HCT116 (cell line): ENCODE measurements at regions not wholly inside any gene's neighbourhood (a gene's known extent, or its start where the extent isn't known, plus 50 kb on each side); places are given as distances from the start of the nearest gene placed in this dataset.
"Not testable (repeated sequence)": the region's sequence is repeated elsewhere in the genome, so short reads cannot be mapped to it uniquely, and the experiment has no call there.

Experiments
- ATF3 ChIP-seq: IDR thresholded peaks from 2 replicates; pipeline ENCODE4 v1.6.1; 2012
- CEBPB ChIP-seq: IDR thresholded peaks from 2 replicates; pipeline ENCODE4 v1.6.1; 2012; ENCODE audit warnings: low read depth
- CTCF ChIP-seq, 3 experiments: fragments of 200-600 bp in 1 of 3; sonication (generic) in 1 of 3; IDR thresholded peaks in 2 of 3; conservative IDR thresholded peaks in 1 of 3; 2 replicates each; pipeline ENCODE4 v1.5.1; 2012 to 2017; ENCODE audit warnings: low read depth in 2 of 3, low read length in 2 of 3, antibody characterized with exemption in 1 of 3, borderline replicate concordance in 1 of 3, control low read depth in 1 of 3, mild to moderate bottlenecking in 1 of 3, mixed read lengths in 1 of 3, mixed run types in 1 of 3, moderate library complexity in 1 of 3; ENCODE audit not compliant: insufficient read depth in 1 of 3
- ELF1 ChIP-seq: IDR thresholded peaks from 2 replicates; pipeline ENCODE4 v1.6.1; 2012; ENCODE audit warnings: low read depth, borderline replicate concordance
- EZH2 ChIP-seq: fragments of 200-600 bp; sonication (generic); IDR thresholded peaks from 2 replicates; pipeline ENCODE4 v1.6.1; 2017; ENCODE audit warnings: antibody characterized with exemption, mixed run types
- EZH2phosphoT487 ChIP-seq: fragments of 200-600 bp; IDR thresholded peaks from 2 replicates; pipeline ENCODE4 v1.6.1; 2018; ENCODE audit warnings: antibody characterized with exemption, borderline replicate concordance
- POLR2A ChIP-seq: IDR thresholded peaks from 2 replicates; pipeline ENCODE4 v1.7.0; 2011; ENCODE audit warnings: borderline replicate concordance; ENCODE audit not compliant: insufficient read depth, insufficient read length; ENCODE audit errors: extremely low read depth
- POLR2AphosphoS5 ChIP-seq: IDR thresholded peaks from 2 replicates; pipeline ENCODE4 v1.6.1; 2011; ENCODE audit warnings: mild to moderate bottlenecking, low read depth, low read length, moderate library complexity
- RAD21 ChIP-seq: IDR thresholded peaks from 2 replicates; pipeline ENCODE4 v1.6.1; 2012; ENCODE audit warnings: low read depth, mild to moderate bottlenecking
- REST ChIP-seq: IDR thresholded peaks from 2 replicates; pipeline ENCODE4 v1.6.1; 2012; ENCODE audit warnings: low read depth
- SIN3A ChIP-seq: IDR thresholded peaks from 2 replicates; pipeline ENCODE4 v1.6.1; 2012; ENCODE audit warnings: low read depth
- SP1 ChIP-seq: IDR thresholded peaks from 2 replicates; pipeline ENCODE4 v1.6.1; 2012; ENCODE audit warnings: low read depth
- TCF7L2 ChIP-seq: IDR thresholded peaks from 2 replicates; pipeline ENCODE4 v1.7.0; 2011; ENCODE audit warnings: borderline replicate concordance, inconsistent platforms; ENCODE audit not compliant: insufficient read depth, insufficient read length; ENCODE audit errors: extremely low read depth
- ZNF274 ChIP-seq: fragments of 200-500 bp; sonication (Bioruptor generic); IDR thresholded peaks from 2 replicates; pipeline ENCODE4 v1.6.1; 2014; ENCODE audit warnings: mild to moderate bottlenecking, low read depth, low read length, inconsistent platforms

GRCh38 chr11:33986597-33987501 is 64.7 kb upstream of the CAPRIN1 start:
- not testable (repeated sequence) for TF ChIP-seq CTCF (IDR thresholded peaks at IDR 0.05 in 2 of 3, conservative IDR thresholded peaks at IDR 0.05 in 1 of 3; ENCODE audit: borderline replicate concordance in 1 of 3, insufficient read depth in 1 of 3, low read depth in 2 of 3, low read length in 2 of 3); TCF7L2; POLR2AphosphoS5; SIN3A; EZH2phosphoT487; POLR2A; ELF1; EZH2; REST; RAD21; ZNF274; SP1; ATF3; CEBPB
